IMR-90 (cell line): ENCODE measurements at regions not wholly inside any gene's neighbourhood (a gene's known extent, or its start where the extent isn't known, plus 50 kb on each side); places are given as distances from the start of the nearest gene placed in this dataset.
A peak's percentile ranks its signal among the peaks of the same experiment; 100 is the strongest.

Experiments
- ATAC-seq: fragments of 200-7000 bp; cut with Tn5 transposase; 2 replicates; pipeline ENCODE4 v1.9.1; 2020; ENCODE audit warnings: low read depth, mild to moderate bottlenecking, moderate library complexity
- BruUV-seq: library from RNA; stranded (reverse); fragments of 400-500 nt; replicated peaks from 2 replicates; lab custom pipeline; 2021; lab: Mats Ljungman, UMichigan
- CTCF ChIA-PET: fragments of 300-600 bp; formaldehyde crosslinking; extraction: SDS; loops from one replicate; lab custom pipeline; 2021; ENCODE audit warnings: antibody characterized with exemption; lab: Yijun Ruan, JAX
- POLR2A ChIA-PET: fragments of 300-600 bp; sonication (Branson Sonifier 250); formaldehyde crosslinking; loops from one replicate; lab custom pipeline; 2022; ENCODE audit warnings: antibody characterized with exemption; ENCODE audit not compliant: unreplicated experiment; lab: Charles Lee
- DNase-seq: peaks from one replicate; pipeline ENCODE4 v3.0.0; 2013
- H2AFZ ChIP-seq: replicated peaks from 2 replicates; pipeline ENCODE3; 2013; ENCODE audit warnings: low read length, mild to moderate bottlenecking; ENCODE audit not compliant: poor library complexity
- H2AK5ac ChIP-seq: 2 replicates; pipeline ENCODE4 v1.6.1; 2013; ENCODE audit warnings: low read depth, low read length, inconsistent platforms
- H2AK9ac ChIP-seq: replicated peaks from 2 replicates; pipeline ENCODE3; 2013; ENCODE audit warnings: mild to moderate bottlenecking, low read depth, low read length, moderate library complexity; ENCODE audit not compliant: poor library complexity
- H2BK120ac ChIP-seq: 2 replicates; pipeline ENCODE4 v1.6.1; 2013; ENCODE audit warnings: low read depth, low read length, inconsistent platforms
- H2BK15ac ChIP-seq: 3 replicates; pipeline ENCODE4 v1.6.1; 2013; ENCODE audit warnings: low read depth, low read length, inconsistent platforms
- H2BK20ac ChIP-seq: 2 replicates; pipeline ENCODE4 v1.6.1; 2013; ENCODE audit warnings: low read depth, mild to moderate bottlenecking, inconsistent platforms, low read length, moderate library complexity
- H2BK5ac ChIP-seq: 2 replicates; pipeline ENCODE4 v1.6.1; 2013; ENCODE audit warnings: mild to moderate bottlenecking, low read depth, low read length, inconsistent platforms; ENCODE audit not compliant: poor library complexity, severe bottlenecking
- H3K14ac ChIP-seq: replicated peaks from 2 replicates; pipeline ENCODE4 v1.6.1; 2013; ENCODE audit warnings: low read depth, low read length, inconsistent platforms
- H3K18ac ChIP-seq: 2 replicates; pipeline ENCODE4 v1.6.1; 2013; ENCODE audit warnings: low read depth, low read length, control low read depth
- H3K23ac ChIP-seq: 2 replicates; pipeline ENCODE4 v1.6.1; 2013; ENCODE audit warnings: low read depth, low read length, inconsistent platforms
- H3K27ac ChIP-seq: 2 replicates; pipeline ENCODE4 v1.5.1; 2013; ENCODE audit warnings: mild to moderate bottlenecking, control low read depth, low read length; ENCODE audit not compliant: insufficient read depth
- H3K27me3 ChIP-seq: 2 replicates; pipeline ENCODE4 v1.6.1; 2013; ENCODE audit warnings: low read length; ENCODE audit not compliant: control insufficient read depth, insufficient read depth
- H3K36me3 ChIP-seq: 2 replicates; pipeline ENCODE4 v1.6.1; 2013; ENCODE audit warnings: low read length, mixed read lengths; ENCODE audit not compliant: control insufficient read depth, insufficient read depth
- H3K4ac ChIP-seq: 2 replicates; pipeline ENCODE4 v1.6.1; 2013; ENCODE audit warnings: low read depth, low read length, inconsistent platforms
- H3K4me1 ChIP-seq: 2 replicates; pipeline ENCODE4 v1.6.1; 2013; ENCODE audit warnings: low read length, mixed read lengths; ENCODE audit not compliant: control insufficient read depth, insufficient read depth
- H3K4me2 ChIP-seq: 2 replicates; pipeline ENCODE4 v1.6.1; 2013; ENCODE audit warnings: low read depth, mild to moderate bottlenecking, control low read depth, low read length, moderate library complexity
- H3K4me3 ChIP-seq: 2 replicates; pipeline ENCODE4 v1.5.1; 2013; ENCODE audit warnings: low read depth, mild to moderate bottlenecking, control low read depth, low read length, moderate library complexity; ENCODE audit not compliant: insufficient read depth
- H3K56ac ChIP-seq: 2 replicates; pipeline ENCODE4 v1.6.1; 2013; ENCODE audit warnings: low read length, inconsistent platforms; ENCODE audit not compliant: insufficient read depth; ENCODE audit errors: extremely low read depth
- H3K79me1 ChIP-seq, 2 experiments: 2 replicates each; pipeline ENCODE4 v1.6.1; 2013; ENCODE audit warnings: low read length in 2 of 2, inconsistent platforms in 1 of 2, low read depth in 1 of 2
- H3K9ac ChIP-seq: 2 replicates; pipeline ENCODE4 v1.6.1; 2013; ENCODE audit warnings: low read depth, low read length, control low read depth
- H3K9me1 ChIP-seq: 2 replicates; pipeline ENCODE4 v1.6.1; 2013; ENCODE audit warnings: low read length, inconsistent platforms; ENCODE audit not compliant: insufficient read depth
- H3K9me3 ChIP-seq: 2 replicates; pipeline ENCODE4 v1.6.1; 2013; ENCODE audit warnings: low read length; ENCODE audit not compliant: control insufficient read depth, insufficient read depth
- H4K20me1 ChIP-seq: 2 replicates; pipeline ENCODE4 v1.6.1; 2013; ENCODE audit warnings: low read length, inconsistent platforms; ENCODE audit not compliant: insufficient read depth
- H4K5ac ChIP-seq: 2 replicates; pipeline ENCODE4 v1.6.1; 2013; ENCODE audit warnings: mild to moderate bottlenecking, low read depth, low read length, control low read depth
- H4K8ac ChIP-seq, 2 experiments: 2 replicates each; pipeline ENCODE4 v1.6.1; 2013; ENCODE audit warnings: low read depth in 2 of 2, low read length in 2 of 2, control low read depth in 1 of 2, inconsistent platforms in 1 of 2
- H4K91ac ChIP-seq: 2 replicates; pipeline ENCODE4 v1.6.1; 2013; ENCODE audit warnings: low read depth, low read length, inconsistent platforms; ENCODE audit not compliant: insufficient read depth
- CEBPB ChIP-seq: IDR thresholded peaks from 2 replicates; pipeline ENCODE4 v1.6.1; 2012; ENCODE audit warnings: low read depth, low read length, improper control_type of control experiment
- CHD1 ChIP-seq: IDR thresholded peaks from 2 replicates; pipeline ENCODE4 v1.6.1; 2012; ENCODE audit warnings: low read depth, low read length, improper control_type of control experiment
- WGBS, 2 experiments: methylation state at CpG; one replicate each; pipeline versions ENCODE4 v1.1.5 to v1.1.7; 2013; ENCODE audit warnings: missing lambda C conversion rate in 2 of 2; ENCODE audit not compliant: insufficient read length in 1 of 2; ENCODE audit errors: extremely low coverage in 2 of 2; 5-methylcytosine and 5-hydroxymethylcytosine counted together
- dilution Hi-C: fragments of 300-500 bp; cut with HindIII; formaldehyde crosslinking; loops from one replicate; pipeline ENCODE4 v1.14.3; 2018; ENCODE audit warnings: low sequenced_read_pairs; ENCODE audit not compliant: unreplicated experiment
- in situ Hi-C: fragments of 300-500 bp; cut with MboI; formaldehyde crosslinking; loops from 3 replicates; pipeline ENCODE4 v1.14.3; 2019; ENCODE audit warnings: low sequenced_read_pairs, inconsistent platforms, mixed read lengths
- intact Hi-C: fragments of 100-400 bp; cut with micrococcal nuclease; formaldehyde crosslinking; loops from 2 replicates; pipeline ENCODE4 v1.10.0; 2022

DNA sequence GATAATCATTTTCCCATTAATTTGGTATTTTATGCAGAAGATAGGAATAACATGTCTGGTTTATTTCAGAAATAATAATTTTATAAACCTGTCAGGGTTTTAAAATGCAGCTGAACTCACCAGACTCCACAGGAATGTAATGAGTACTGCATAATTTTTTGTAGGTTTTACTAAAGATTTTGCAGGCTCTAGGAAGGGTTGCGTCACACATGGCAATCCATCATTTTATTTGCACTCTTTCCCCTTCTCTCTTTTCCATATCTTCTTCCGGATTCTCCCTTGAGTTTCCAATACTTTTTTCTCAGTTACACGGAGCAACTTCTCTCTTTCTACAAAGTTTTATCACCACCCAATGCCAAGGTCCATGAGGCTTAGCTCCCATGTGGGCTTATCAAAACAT is 234.7 kb downstream of the NFKBIZ start:
- Histone ChIP-seq H4K91ac (no peak overlapping the region), H3K18ac (peak overlapping the region; percentile 77; the same call in 1 of the 2 replicates), H3K4ac (no peak overlapping the region; the same call in 1 of the 2 replicates), H2BK5ac (peak overlapping the region; percentile 34), H3K9me1 (peaks cover 3% of the 10 kb centered on the region; the same call in 1 of the 2 replicates), H2BK120ac (no peak overlapping the region), H4K5ac (peak overlapping the region; percentile 41; the same call in 1 of the 2 replicates), H3K9me3 (no peaks in the 10 kb centered on the region), H3K14ac (0 out of 2 replicates have a peak overlapping the region, but pooled peaks have one; percentile 7), H2BK20ac (no peak overlapping the region), H3K9ac (no peak overlapping the region), H3K4me3 (no peak overlapping the region), H3K56ac (no peak overlapping the region), H2AK9ac (no peak overlapping the region), H3K23ac (no peak overlapping the region), H2AFZ (no peak overlapping the region), H3K27ac (no peak overlapping the region), H2BK15ac (no peak overlapping the region), H3K79me1 (0 out of 4 replicates have a peak, but pooled peaks cover 0 to 3% of the 10 kb centered on the region in 2 experiments), H3K36me3 (no peaks in the 10 kb centered on the region), H3K27me3 (no peaks in the 10 kb centered on the region), H4K8ac (no peak overlapping the region), H4K20me1 (no peaks in the 10 kb centered on the region), H3K4me1 (peaks cover 11% of the 10 kb centered on the region), H2AK5ac (no peak overlapping the region), H3K4me2 (peak overlapping the region; percentile 33; the same call in 1 of the 2 replicates)
- in situ Hi-C loops (no loop called here), dilution Hi-C loops (no loop called here), intact Hi-C loops (no loop called here)
- DNase-seq (peak; percentile 77), ATAC-seq (peak; percentile 72)
- CTCF ChIA-PET: no interaction called here
- BruUV-seq: no TSS peak
- TF ChIP-seq CHD1: no peak
- peak; percentile 96 for TF ChIP-seq CEBPB
- 31% methylated on average over 2 of the region's 3 CpGs; no CpG with 5 or more reads in 1 of the 2 experiments for WGBS, 2 experiments
- POLR2A ChIA-PET: no interaction called here
